H9 (cell line): ENCODE measurements at regions not wholly inside any gene's neighbourhood (a gene's known extent, or its start where the extent isn't known, plus 50 kb on each side); places are given as distances from the start of the nearest gene placed in this dataset.

Experiments used
- DNase-seq: peaks from one replicate; pipeline ENCODE4 v3.0.0-alpha.2; 2017
- H2AFZ ChIP-seq: one replicate; pipeline ENCODE4 v1.6.1; 2013; ENCODE audit warnings: mild to moderate bottlenecking, low read length, control low read depth, moderate library complexity
- H2AK5ac ChIP-seq: 2 replicates; pipeline ENCODE4 v1.6.1; 2013; ENCODE audit warnings: low read length, control low read depth, mixed read lengths; ENCODE audit not compliant: insufficient read length
- H2BK120ac ChIP-seq: one replicate; pipeline ENCODE4 v1.6.1; 2013; ENCODE audit warnings: low read depth, mild to moderate bottlenecking, low read length, control low read depth, inconsistent platforms; ENCODE audit not compliant: poor library complexity, severe bottlenecking
- H2BK12ac ChIP-seq: 2 replicates; pipeline ENCODE4 v1.6.1; 2013; ENCODE audit warnings: low read length, control low read depth, mixed read lengths, low read depth; ENCODE audit not compliant: insufficient read length
- H2BK15ac ChIP-seq: 2 replicates; pipeline ENCODE4 v1.6.1; 2013; ENCODE audit warnings: low read depth, low read length, control low read depth
- H2BK20ac ChIP-seq: one replicate; pipeline ENCODE4 v1.6.1; 2013; ENCODE audit warnings: low read depth, mild to moderate bottlenecking, low read length, control low read depth, inconsistent platforms; ENCODE audit not compliant: poor library complexity, severe bottlenecking
- H2BK5ac ChIP-seq: 2 replicates; pipeline ENCODE4 v1.6.1; 2013; ENCODE audit warnings: low read length, control low read depth, mixed read lengths; ENCODE audit not compliant: insufficient read length
- H3K14ac ChIP-seq: 2 replicates; pipeline ENCODE4 v1.6.1; 2013; ENCODE audit warnings: low read length, control low read depth; ENCODE audit not compliant: insufficient read depth
- H3K18ac ChIP-seq: 2 replicates; pipeline ENCODE4 v1.6.1; 2013; ENCODE audit warnings: low read depth, mild to moderate bottlenecking, mixed read lengths, low read length, control low read depth; ENCODE audit not compliant: insufficient read length
- H3K23ac ChIP-seq: 2 replicates; pipeline ENCODE4 v1.6.1; 2013; ENCODE audit warnings: low read length, control low read depth, mixed read lengths, low read depth; ENCODE audit not compliant: insufficient read length
- H3K23me2 ChIP-seq: 2 replicates; pipeline ENCODE4 v1.6.1; 2013; ENCODE audit warnings: low read depth, mild to moderate bottlenecking, mixed read lengths, low read length, control low read depth; ENCODE audit not compliant: insufficient read length, poor library complexity, severe bottlenecking
- H3K27ac ChIP-seq: 2 replicates; pipeline ENCODE4 v1.5.1; 2013; ENCODE audit warnings: low read length, control low read depth, mixed read lengths, low read depth; ENCODE audit not compliant: insufficient read length
- H3K27me3 ChIP-seq: 2 replicates; pipeline ENCODE4 v1.6.1; 2013; ENCODE audit warnings: low read length, control low read depth, inconsistent platforms; ENCODE audit not compliant: insufficient read depth
- H3K4ac ChIP-seq: 2 replicates; pipeline ENCODE4 v1.6.1; 2013; ENCODE audit warnings: low read depth, mild to moderate bottlenecking, control low read depth, inconsistent platforms, low read length, moderate library complexity
- H3K4me1 ChIP-seq: 2 replicates; pipeline ENCODE4 v1.6.1; 2013; ENCODE audit warnings: low read length, control low read depth, inconsistent platforms; ENCODE audit not compliant: insufficient read depth
- H3K4me2 ChIP-seq: 2 replicates; pipeline ENCODE4 v1.6.1; 2013; ENCODE audit warnings: low read length, control low read depth, mixed read lengths; ENCODE audit not compliant: insufficient read length, insufficient read depth
- H3K56ac ChIP-seq: 2 replicates; pipeline ENCODE4 v1.6.1; 2013; ENCODE audit warnings: low read depth, mild to moderate bottlenecking, mixed read lengths, low read length, control low read depth; ENCODE audit not compliant: insufficient read length
- H3K79me1 ChIP-seq: 2 replicates; pipeline ENCODE4 v1.6.1; 2013; ENCODE audit warnings: low read depth, mild to moderate bottlenecking, moderate library complexity, low read length, control low read depth, inconsistent platforms; ENCODE audit not compliant: insufficient read depth, poor library complexity, severe bottlenecking
- H3K79me2 ChIP-seq: 2 replicates; pipeline ENCODE4 v1.6.1; 2013; ENCODE audit warnings: low read length, control low read depth, inconsistent platforms; ENCODE audit not compliant: insufficient read depth
- H3K9ac ChIP-seq: 2 replicates; pipeline ENCODE4 v1.6.1; 2013; ENCODE audit warnings: low read length, control low read depth, mixed read lengths; ENCODE audit not compliant: insufficient read length; ENCODE audit errors: extremely low read depth
- H3K9me3 ChIP-seq: one replicate; pipeline ENCODE4 v1.6.1; 2013; ENCODE audit warnings: low read depth, low read length, inconsistent platforms; ENCODE audit not compliant: control insufficient read depth
- H3T11ph ChIP-seq: one replicate; pipeline ENCODE4 v1.6.1; 2013; ENCODE audit warnings: mild to moderate bottlenecking, low read length, control low read depth, inconsistent platforms
- H4K20me1 ChIP-seq: one replicate; pipeline ENCODE4 v1.6.1; 2013; ENCODE audit not compliant: control insufficient read depth, insufficient read length, insufficient read depth
- H4K5ac ChIP-seq: 2 replicates; pipeline ENCODE4 v1.6.1; 2013; ENCODE audit warnings: low read depth, mild to moderate bottlenecking, mixed read lengths, low read length, control low read depth; ENCODE audit not compliant: insufficient read length
- H4K8ac ChIP-seq: replicated peaks from 2 replicates; pipeline ENCODE4 v1.6.1; 2013; ENCODE audit warnings: low read length, control low read depth, mixed read lengths, low read depth; ENCODE audit not compliant: insufficient read length
- H4K91ac ChIP-seq: 2 replicates; pipeline ENCODE4 v1.6.1; 2013; ENCODE audit warnings: low read depth, mild to moderate bottlenecking, moderate library complexity, mixed read lengths, low read length, control low read depth; ENCODE audit not compliant: insufficient read length
- H3K27ac Mint-ChIP-seq, 3 experiments: 2 replicates in 2 of 3; 3 replicates in 1 of 3; pipeline ENCODE4 v1.8.0; 2020 to 2021; ENCODE audit warnings: mixed read lengths in 3 of 3, mild to moderate bottlenecking in 1 of 3, moderate library complexity in 1 of 3
- H3K27me3 Mint-ChIP-seq: 2 replicates; pipeline ENCODE4 v1.8.0; 2021; ENCODE audit warnings: low read depth, mild to moderate bottlenecking, moderate library complexity, mixed read lengths
- H3K36me3 Mint-ChIP-seq, 3 experiments: 2 replicates in 2 of 3; 3 replicates in 1 of 3; pipeline ENCODE4 v1.8.0; 2020 to 2021; ENCODE audit warnings: low read depth in 3 of 3, mixed read lengths in 3 of 3; ENCODE audit not compliant: insufficient read depth in 1 of 3
- H3K4me1 Mint-ChIP-seq, 2 experiments: 2 replicates each; pipeline ENCODE4 v1.8.0; 2020; ENCODE audit warnings: mixed read lengths in 2 of 2
- H3K4me3 Mint-ChIP-seq, 2 experiments: 2 replicates in 1 of 2; 3 replicates in 1 of 2; pipeline ENCODE4 v1.8.0; 2020 to 2021; ENCODE audit warnings: mild to moderate bottlenecking in 2 of 2, mixed read lengths in 2 of 2, moderate library complexity in 1 of 2
- H3K9me3 Mint-ChIP-seq, 2 experiments: 2 replicates in 1 of 2; 3 replicates in 1 of 2; pipeline ENCODE4 v1.8.0; 2020; ENCODE audit warnings: mild to moderate bottlenecking in 2 of 2, mixed read lengths in 2 of 2, moderate library complexity in 1 of 2
- WGBS: extraction: QIAGEN DNeasy Blood & Tissue Kit; methylation state at CpG from one replicate; pipeline ENCODE4 v1.1.7; 2013; ENCODE audit warnings: missing lambda C conversion rate, low lambda C conversion rate, mixed read lengths; ENCODE audit not compliant: insufficient read length; ENCODE audit errors: extremely low coverage; 5-methylcytosine and 5-hydroxymethylcytosine counted together
- TF ChIP-seq, protein P1 (sequence below): fragments of 200-600 bp; sonication (generic); conservative IDR thresholded peaks from 3 replicates; pipeline ENCODE4 v1.8.0; 2021; ENCODE audit warnings: antibody characterized with exemption, mild to moderate bottlenecking

DNA sequence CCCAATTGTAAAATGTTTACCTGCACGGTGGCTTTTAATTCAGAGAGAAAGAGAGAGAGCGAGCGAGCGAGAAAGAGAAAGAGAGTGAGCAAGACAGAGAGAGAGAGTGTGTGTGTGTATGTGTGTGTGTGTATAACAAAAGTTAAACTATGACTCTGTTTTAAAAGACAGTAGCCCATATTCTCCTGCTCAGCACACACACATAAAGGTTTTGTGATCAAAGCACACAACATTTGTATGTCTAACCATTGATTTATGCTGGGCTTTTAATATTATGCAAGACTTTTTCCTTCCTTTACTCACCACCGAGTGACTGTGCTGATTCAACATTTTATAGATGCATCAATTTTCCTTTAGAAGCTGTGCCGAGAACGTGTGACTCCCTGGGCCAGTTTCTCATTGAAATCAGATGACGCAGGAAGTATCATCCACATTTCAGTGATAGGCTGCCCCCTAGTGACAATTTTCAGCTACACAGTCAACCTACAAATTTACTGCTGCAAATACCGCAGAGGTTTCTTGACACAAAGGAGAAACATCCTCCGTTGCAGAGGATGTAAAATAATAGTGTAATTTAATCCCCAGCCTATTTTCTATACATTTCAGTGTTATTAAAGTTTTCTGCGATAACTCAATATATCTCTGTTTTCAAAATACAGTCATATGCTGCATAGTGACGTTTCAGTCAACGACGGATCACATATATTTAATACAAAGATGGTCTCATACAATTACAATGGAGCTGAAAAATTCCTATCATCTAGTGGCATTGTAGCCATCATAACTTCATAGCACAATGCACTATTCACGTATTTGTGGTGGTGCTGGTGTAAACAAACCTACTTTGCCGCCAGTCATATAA lies 165.9 kb upstream of the TANK start:
- H3K79me1 ChIP-seq, result no peaks in the 10 kb centered on the region
- H3K18ac ChIP-seq, result no peak overlapping the region
- no peaks in the 10 kb centered on the region for H3K79me2 ChIP-seq
- H3K27ac ChIP-seq, result no peak overlapping the region
- H3K23me2 ChIP-seq, result no peaks in the 10 kb centered on the region
- H4K20me1 ChIP-seq, result no peaks in the 10 kb centered on the region
- no peak overlapping the region for H4K5ac ChIP-seq
- no peak overlapping the region for H3K4ac ChIP-seq
- H3K4me1 Mint-ChIP-seq, result peaks cover 8 to 11% of the 10 kb centered on the region in 2 experiments
- no peak overlapping the region for H3K4me2 ChIP-seq
- H3T11ph ChIP-seq, result no peak overlapping the region
- no peak overlapping the region for H3K56ac ChIP-seq
- H3K9me3 Mint-ChIP-seq, result no peaks in the 10 kb centered on the region
- H3K27me3 Mint-ChIP-seq, result no peaks in the 10 kb centered on the region
- peak; percentile 69 for DNase-seq
- no peak overlapping the region for H2AK5ac ChIP-seq
- no peak overlapping the region for H3K9ac ChIP-seq
- H3K4me1 ChIP-seq, result no peaks in the 10 kb centered on the region
- H3K27me3 ChIP-seq, result no peaks in the 10 kb centered on the region; the same call in 1 of the 2 replicates
- H2BK20ac ChIP-seq, result no peak overlapping the region
- H3K14ac ChIP-seq, result no peak overlapping the region
- no peak overlapping the region for H4K8ac ChIP-seq
- H3K36me3 Mint-ChIP-seq, result no peaks in the 10 kb centered on the region
- TF ChIP-seq, protein P1, sequence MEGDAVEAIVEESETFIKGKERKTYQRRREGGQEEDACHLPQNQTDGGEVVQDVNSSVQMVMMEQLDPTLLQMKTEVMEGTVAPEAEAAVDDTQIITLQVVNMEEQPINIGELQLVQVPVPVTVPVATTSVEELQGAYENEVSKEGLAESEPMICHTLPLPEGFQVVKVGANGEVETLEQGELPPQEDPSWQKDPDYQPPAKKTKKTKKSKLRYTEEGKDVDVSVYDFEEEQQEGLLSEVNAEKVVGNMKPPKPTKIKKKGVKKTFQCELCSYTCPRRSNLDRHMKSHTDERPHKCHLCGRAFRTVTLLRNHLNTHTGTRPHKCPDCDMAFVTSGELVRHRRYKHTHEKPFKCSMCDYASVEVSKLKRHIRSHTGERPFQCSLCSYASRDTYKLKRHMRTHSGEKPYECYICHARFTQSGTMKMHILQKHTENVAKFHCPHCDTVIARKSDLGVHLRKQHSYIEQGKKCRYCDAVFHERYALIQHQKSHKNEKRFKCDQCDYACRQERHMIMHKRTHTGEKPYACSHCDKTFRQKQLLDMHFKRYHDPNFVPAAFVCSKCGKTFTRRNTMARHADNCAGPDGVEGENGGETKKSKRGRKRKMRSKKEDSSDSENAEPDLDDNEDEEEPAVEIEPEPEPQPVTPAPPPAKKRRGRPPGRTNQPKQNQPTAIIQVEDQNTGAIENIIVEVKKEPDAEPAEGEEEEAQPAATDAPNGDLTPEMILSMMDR, result peak; percentile 87
- no peak overlapping the region for H2BK5ac ChIP-seq
- no peak overlapping the region for H3K23ac ChIP-seq
- no peak overlapping the region for H3K27ac Mint-ChIP-seq
- no CpG with 5 or more reads among the region's 16 CpGs for WGBS
- H3K9me3 ChIP-seq, result no peaks in the 10 kb centered on the region
- no peak overlapping the region for H3K4me3 Mint-ChIP-seq
- H2BK12ac ChIP-seq, result no peak overlapping the region
- H2BK15ac ChIP-seq, result no peak overlapping the region
- H2AFZ ChIP-seq, result peak overlapping the region; percentile 43
- no peak overlapping the region for H2BK120ac ChIP-seq
- no peak overlapping the region for H4K91ac ChIP-seq
